ENCODE measurements at regions not wholly inside any gene's neighbourhood (a gene's known extent, or its start where the extent isn't known, plus 50 kb on each side); places are given as distances from the start of the nearest gene placed in this dataset.

GRCh38 chr4:171246948-171247347 lies 566.3 kb upstream of the GALNTL6 start:
- intact Hi-C loops (cut with micrococcal nuclease), result no loop called here
- Mint-ChIP-seq H3K27me3 (no peaks in the 10 kb centered on the region), H3K9me3 (ENCODE audit: insufficient read depth) (no peaks in the 10 kb centered on the region), H3K4me3 (no peak overlapping the region), H3K27ac (no peak overlapping the region), H3K4me1 (no peaks in the 10 kb centered on the region)
- CTCF ChIA-PET, result no interaction called here
- DNase-seq (no peak), ATAC-seq (ENCODE audit: low read depth) (no peak)
- Histone ChIP-seq H3K79me2 (ENCODE audit: control insufficient read depth, insufficient read depth, low read length) (no peaks in the 10 kb centered on the region), H3K27me3 (replicated peaks in 1 of 4; ENCODE audit: control extremely low read depth in 1 of 4, control insufficient read depth in 3 of 4, insufficient read depth in 4 of 4, low read length in 3 of 4) (no peaks in the 10 kb centered on the region), H3K27ac (ENCODE audit: low read length in 2 of 2) (no peak overlapping the region), H2AFZ (ENCODE audit: insufficient read depth, low read depth, low read length, poor library complexity, severe bottlenecking) (no peak overlapping the region), H3K36me3 (replicated peaks in 1 of 2; ENCODE audit: control extremely low read depth in 1 of 2, control insufficient read depth in 1 of 2, extremely low read depth in 1 of 2, insufficient read depth in 2 of 2, low read length in 1 of 2) (no peaks in the 10 kb centered on the region), H3K4me3 (ENCODE audit: control extremely low read depth in 1 of 5, extremely low read depth in 1 of 5, insufficient read depth in 1 of 5, low read depth in 2 of 5, low read length in 4 of 5) (no peak overlapping the region), H3K9ac (ENCODE audit: low read length) (no peak overlapping the region), H3K4me1 (ENCODE audit: control insufficient read depth in 2 of 2, insufficient read depth in 2 of 2, low read length in 2 of 2) (no peaks in the 10 kb centered on the region), H3K4me2 (replicated peaks; ENCODE audit: low read depth, low read length, poor library complexity, severe bottlenecking) (no peak overlapping the region), H3K9me3 (ENCODE audit: control extremely low read depth in 1 of 3, control insufficient read depth in 2 of 3, insufficient read depth in 1 of 3, low read length in 2 of 3) (no peaks in the 10 kb centered on the region), H4K20me1 (ENCODE audit: control insufficient read depth, insufficient read depth, low read length, poor library complexity, severe bottlenecking) (no peaks in the 10 kb centered on the region)
- TF ChIP-seq CTCF (IDR thresholded peaks at IDR 0.05), result no peak
- POLR2A ChIA-PET, result no interaction called here

DNA sequence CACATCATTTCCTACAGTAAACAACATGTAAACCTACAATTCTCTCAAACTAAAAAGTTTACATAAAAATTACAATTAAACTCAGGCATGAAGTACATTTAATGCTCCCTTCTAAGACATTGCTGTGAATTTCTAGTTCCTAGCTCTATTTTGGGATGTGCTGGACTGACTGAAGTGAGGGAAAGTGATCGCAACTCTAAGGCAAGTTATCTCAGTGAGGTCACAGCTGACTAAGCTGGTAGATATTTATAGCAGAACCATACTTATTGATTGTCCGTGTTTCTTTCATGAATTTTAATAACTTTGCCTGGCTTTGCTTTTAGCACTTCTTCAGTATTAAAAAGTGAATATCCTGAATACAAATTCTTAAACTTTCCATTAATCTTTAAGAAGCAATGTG lies 570.4 kb upstream of the GALNTL6 start:
- Histone ChIP-seq H4K20me1 (ENCODE audit: control insufficient read depth, insufficient read depth, low read length, poor library complexity, severe bottlenecking) (no peaks in the 10 kb centered on the region), H3K4me3 (ENCODE audit: control extremely low read depth in 1 of 5, extremely low read depth in 1 of 5, insufficient read depth in 1 of 5, low read depth in 2 of 5, low read length in 4 of 5) (no peak overlapping the region), H2AFZ (ENCODE audit: insufficient read depth, low read depth, low read length, poor library complexity, severe bottlenecking) (no peak overlapping the region), H3K27me3 (replicated peaks in 1 of 4; ENCODE audit: control extremely low read depth in 1 of 4, control insufficient read depth in 3 of 4, insufficient read depth in 4 of 4, low read length in 3 of 4) (no peaks in the 10 kb centered on the region), H3K27ac (ENCODE audit: low read length in 2 of 2) (no peak overlapping the region), H3K4me1 (ENCODE audit: control insufficient read depth in 2 of 2, insufficient read depth in 2 of 2, low read length in 2 of 2) (no peaks in the 10 kb centered on the region), H3K9me3 (ENCODE audit: control extremely low read depth in 1 of 3, control insufficient read depth in 2 of 3, insufficient read depth in 1 of 3, low read length in 2 of 3) (no peaks in the 10 kb centered on the region), H3K36me3 (replicated peaks in 1 of 2; ENCODE audit: control extremely low read depth in 1 of 2, control insufficient read depth in 1 of 2, extremely low read depth in 1 of 2, insufficient read depth in 2 of 2, low read length in 1 of 2) (no peaks in the 10 kb centered on the region), H3K79me2 (ENCODE audit: control insufficient read depth, insufficient read depth, low read length) (no peaks in the 10 kb centered on the region), H3K9ac (ENCODE audit: low read length) (no peak overlapping the region), H3K4me2 (replicated peaks; ENCODE audit: low read depth, low read length, poor library complexity, severe bottlenecking) (no peak overlapping the region)
- ChIA-PET CTCF (no interaction called here), POLR2A (no interaction called here)
- no peak for ATAC-seq (ENCODE audit: low read depth)
- TF ChIP-seq CTCF (IDR thresholded peaks at IDR 0.05), result no peak
- H3K4me1 Mint-ChIP-seq, result no peaks in the 10 kb centered on the region
- no peak for DNase-seq
- no peak overlapping the region for H3K27ac Mint-ChIP-seq
- no peak overlapping the region for H3K4me3 Mint-ChIP-seq
- no peaks in the 10 kb centered on the region for H3K27me3 Mint-ChIP-seq
- intact Hi-C loops (cut with micrococcal nuclease), result no loop called here
- WGBS (ENCODE audit: insufficient coverage), result no CpG with 5 or more reads among the region's 2 CpGs
- H3K9me3 Mint-ChIP-seq (ENCODE audit: insufficient read depth), result no peaks in the 10 kb centered on the region
